Psoas muscle (tissue), 7 donors: ENCODE measurements at regions not wholly inside any gene's neighbourhood (a gene's known extent, or its start where the extent isn't known, plus 50 kb on each side); places are given as distances from the start of the nearest gene placed in this dataset.

Experiments used
- ATAC-seq, 4 donors: fragments of 200-7000 bp; cut with Tn5 transposase; one replicate each; pipeline ENCODE4 v1.9.1; 2020; ENCODE audit warnings: moderate library complexity in 3 of 4, mild to moderate bottlenecking in 2 of 4
- DNase-seq, 2 donors: peaks; one replicate each; pipeline ENCODE4 v3.0.0-alpha.2; 2020
- H3K27ac ChIP-seq: fragments of 200-600 bp; one replicate; pipeline ENCODE4 v1.8.0; 2022
- H3K27me3 ChIP-seq, 3 donors: fragments of 200-600 bp in 1 of 3; one replicate each; pipeline versions ENCODE4 v1.6.1 to v1.8.0; 2013 to 2022; ENCODE audit warnings: low read length in 2 of 3, mild to moderate bottlenecking in 2 of 3, moderate library complexity in 1 of 3; ENCODE audit not compliant: insufficient read depth in 3 of 3
- H3K36me3 ChIP-seq, 2 donors: fragments of 200-600 bp in 1 of 2; one replicate each; pipeline versions ENCODE4 v1.6.1 to v1.8.0; 2013 to 2022; ENCODE audit warnings: low read depth in 1 of 2, mild to moderate bottlenecking in 1 of 2, moderate library complexity in 1 of 2; ENCODE audit not compliant: insufficient read depth in 1 of 2
- H3K4me1 ChIP-seq: fragments of 200-600 bp; one replicate; pipeline ENCODE4 v1.8.0; 2022
- H3K4me3 ChIP-seq: fragments of 200-600 bp; one replicate; pipeline ENCODE4 v1.8.0; 2022; ENCODE audit warnings: mild to moderate bottlenecking
- H3K9me3 ChIP-seq: fragments of 200-600 bp; one replicate; pipeline ENCODE4 v1.8.0; 2022
- CTCF ChIP-seq: fragments of 200-600 bp; IDR thresholded peaks from one replicate; pipeline ENCODE4 v1.8.0; 2022; ENCODE audit warnings: antibody characterized with exemption
- WGBS, 3 donors: extraction: QIAGEN DNeasy Blood & Tissue Kit; methylation state at CpG; one replicate each; pipeline versions ENCODE4 v1.1.6 to v1.1.7; 2013; 5-methylcytosine and 5-hydroxymethylcytosine counted together
- intact Hi-C, 2 donors: fragments of 100-400 bp; cut with DNase I; formaldehyde crosslinking; loops; one replicate each; pipeline versions ENCODE4 v1.11.0 to v1.14.2; 2022
- donor health status: healthy with polysubstance abuse.
- donor health status: DM: no; HTN: no; CAD: no; lungs with moderate emphysema.
- donor health status: Bipolar disorder and iron deficiency.
- donor health status: healthy.
- donor health status: DM: yes; HTN: yes; CAD: no.
- donor health status: DM: no; HTN: no; CAD: no.
- donor health status: DM: yes; HTN: yes; CAD: no.

- ATAC-seq: no peak
Measured at GRCh38 chr6:154930451-154930851, 64.7 kb upstream of the TIAM2 start.

DNA sequence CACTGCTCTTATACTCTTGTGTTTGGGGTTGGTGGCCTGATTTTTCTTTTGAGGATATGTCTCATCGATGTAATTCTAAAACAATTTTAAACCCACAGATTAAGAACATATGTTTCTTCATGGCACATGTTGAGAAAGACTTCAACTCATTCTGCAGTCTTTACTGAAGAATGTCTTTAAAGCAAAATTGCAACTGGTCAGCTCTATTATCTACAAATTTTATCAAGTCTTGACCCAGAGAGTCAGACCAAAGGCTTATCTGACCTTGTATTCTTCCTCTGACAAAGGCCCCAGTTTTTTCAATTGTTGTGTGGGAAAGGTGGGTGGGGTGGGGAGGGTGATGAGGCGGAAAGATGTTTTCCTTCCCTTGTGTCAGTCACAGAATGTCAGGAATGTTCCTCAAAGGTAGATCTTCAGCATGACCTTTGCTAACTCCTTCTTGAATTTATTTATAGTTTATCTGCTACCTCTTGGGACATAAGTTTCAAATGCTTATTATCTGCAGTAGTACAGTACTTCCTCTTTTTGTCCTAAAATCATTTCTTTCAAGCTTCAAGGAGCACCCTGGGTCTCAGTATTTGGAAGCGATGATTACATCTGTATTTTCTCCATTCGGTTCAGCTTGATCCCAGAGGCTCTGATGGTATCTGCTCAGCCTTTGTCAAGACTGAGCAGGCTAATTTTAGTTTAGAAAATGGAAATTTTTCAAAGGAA, 63.2 kb upstream of the TIAM2 start:
- intact Hi-C loops: loop anchor here in 1 of 2 donors (10.0 kb wide), 1 partner anchor 313 kb away; no protein-coding TSS in a partner anchor
- H3K4me1 ChIP-seq: peaks cover 7% of the 10 kb centered on the region
- H3K27me3 ChIP-seq: no peaks in the 10 kb centered on the region
- H3K36me3 ChIP-seq: no peaks in the 10 kb centered on the region
- no peak overlapping the region for H3K4me3 ChIP-seq
- no peak for DNase-seq
- ATAC-seq: no peak
- 65 to 68% (median 68%) methylated on average over 4 of the region's 4 CpGs for WGBS, 3 donors
- no peak overlapping the region for H3K27ac ChIP-seq
- H3K9me3 ChIP-seq: no peaks in the 10 kb centered on the region
- no peak for TF ChIP-seq CTCF

More at GRCh38 chr6:154930451-154930851, 64.7 kb upstream of the TIAM2 start:
- Histone ChIP-seq H3K4me1 (peaks cover 7% of the 10 kb centered on the region), H3K36me3 (no peaks in the 10 kb centered on the region), H3K9me3 (no peaks in the 10 kb centered on the region), H3K27me3 (no peaks in the 10 kb centered on the region), H3K27ac (no peak overlapping the region), H3K4me3 (no peak overlapping the region)
- 83 to 97% (median 90%) methylated on average over 6 of the region's 6 CpGs for WGBS, 3 donors
- intact Hi-C loops: loop anchor here in 1 of 2 donors (10.0 kb wide), 1 partner anchor 314 kb away; no protein-coding TSS in a partner anchor
- no peak for TF ChIP-seq CTCF
- no peak for DNase-seq

GRCh38 chr6:154932515-154933027, 62.5 kb upstream of the TIAM2 start:
- intact Hi-C loops: loop anchor here in 1 of 2 donors (10.0 kb wide), 1 partner anchor 312 kb away; no protein-coding TSS in a partner anchor
- H3K9me3 ChIP-seq: no peaks in the 10 kb centered on the region
- no peak overlapping the region for H3K27ac ChIP-seq
- WGBS, 3 donors: 51 to 59% (median 58%) methylated on average over 6 of the region's 6 CpGs
- no peak for DNase-seq
- H3K27me3 ChIP-seq: no peaks in the 10 kb centered on the region
- H3K4me1 ChIP-seq: peaks cover 7% of the 10 kb centered on the region
- TF ChIP-seq CTCF: no peak
- no peaks in the 10 kb centered on the region for H3K36me3 ChIP-seq
- no peak overlapping the region for H3K4me3 ChIP-seq
- ATAC-seq: peak in 1 of 4 donors; percentile 61

GRCh38 chr6:154933181-154933827, 61.8 kb upstream of the TIAM2 start:
- no peaks in the 10 kb centered on the region for H3K9me3 ChIP-seq
- no peaks in the 10 kb centered on the region for H3K27me3 ChIP-seq
- peaks cover 7% of the 10 kb centered on the region for H3K4me1 ChIP-seq
- DNase-seq: no peak
- intact Hi-C loops: loop anchor here in 1 of 2 donors (10.0 kb wide), 1 partner anchor 311 kb away; no protein-coding TSS in a partner anchor
- no peak overlapping the region for H3K27ac ChIP-seq
- no peak for ATAC-seq
- no peak for TF ChIP-seq CTCF
- no peak overlapping the region for H3K4me3 ChIP-seq
- H3K36me3 ChIP-seq: no peaks in the 10 kb centered on the region
- 83 to 91% (median 85%) methylated on average over 10 of the region's 10 CpGs for WGBS, 3 donors
